H1 (cell line): ENCODE measurements at regions not wholly inside any gene's neighbourhood (a gene's known extent, or its start where the extent isn't known, plus 50 kb on each side); places are given as distances from the start of the nearest gene placed in this dataset.

Source experiments
- CTCF ChIA-PET: fragments of 300-600 bp; sonication (Branson Sonifier 250); formaldehyde crosslinking; loops from one replicate; lab custom pipeline; 2021; ENCODE audit not compliant: partially characterized antibody; lab: Charles Lee
- POLR2A ChIA-PET: fragments of 300-600 bp; sonication (Branson Sonifier 250); formaldehyde crosslinking; loops from one replicate; lab custom pipeline; 2021; ENCODE audit warnings: inconsistent platforms; ENCODE audit not compliant: partially characterized antibody; lab: Charles Lee
- DNase-seq, 2 experiments: peaks; one replicate each; pipeline versions ENCODE4 v3.0.0 to v3.0.0-alpha.2; 2010 to 2022; ENCODE audit warnings: low spot score in 2 of 2, low read depth in 1 of 2, mixed read lengths in 1 of 2
- FAIRE-seq: peaks from 2 replicates; lab custom pipeline; 2011; peaks lifted over from hg19 to GRCh38; lab: Jason Lieb, UNC
- H2AFZ ChIP-seq: 2 replicates; pipeline ENCODE4 v1.8.1; 2012; ENCODE audit warnings: low read length, inconsistent platforms
- H2AK5ac ChIP-seq: 2 replicates; pipeline ENCODE4 v1.6.1; 2013; ENCODE audit warnings: low read depth, low read length
- H2BK120ac ChIP-seq: replicated peaks from 2 replicates; pipeline ENCODE3; 2013; ENCODE audit warnings: low read depth, low read length, inconsistent platforms
- H2BK12ac ChIP-seq: 2 replicates; pipeline ENCODE4 v1.6.1; 2013; ENCODE audit warnings: low read depth, low read length
- H2BK15ac ChIP-seq: 2 replicates; pipeline ENCODE4 v1.6.1; 2013; ENCODE audit warnings: low read length
- H2BK20ac ChIP-seq: 2 replicates; pipeline ENCODE4 v1.6.1; 2013; ENCODE audit warnings: low read length
- H2BK5ac ChIP-seq: 2 replicates; pipeline ENCODE4 v1.6.1; 2013; ENCODE audit warnings: low read depth, low read length
- H3K14ac ChIP-seq: 2 replicates; pipeline ENCODE4 v1.6.1; 2013; ENCODE audit warnings: inconsistent platforms; ENCODE audit not compliant: insufficient read length
- H3K18ac ChIP-seq: 2 replicates; pipeline ENCODE4 v1.6.1; 2013; ENCODE audit warnings: low read length; ENCODE audit errors: extremely low read depth
- H3K23ac ChIP-seq: 2 replicates; pipeline ENCODE4 v1.6.1; 2013; ENCODE audit warnings: inconsistent platforms; ENCODE audit not compliant: insufficient read length
- H3K23me2 ChIP-seq: 2 replicates; pipeline ENCODE4 v1.6.1; 2013; ENCODE audit warnings: low read depth, low read length
- H3K27ac ChIP-seq: 2 replicates; pipeline ENCODE4 v1.6.1; 2011; ENCODE audit warnings: low read depth, low read length, inconsistent platforms
- H3K27me3 ChIP-seq, 4 experiments: replicated peaks in 1 of 4; 1 replicate in 1 of 4; 2 replicates in 3 of 4; pipeline versions ENCODE4 v1.6.1 to v1.8.1; 2011 to 2013; ENCODE audit warnings: low read length in 3 of 4, mild to moderate bottlenecking in 3 of 4, inconsistent platforms in 2 of 4, mixed read lengths in 2 of 4, moderate library complexity in 1 of 4; ENCODE audit not compliant: control insufficient read depth in 3 of 4, insufficient read depth in 3 of 4; ENCODE audit errors: extremely low read depth in 1 of 4
- H3K36me3 ChIP-seq, 4 experiments: 2 replicates each; pipeline versions ENCODE4 v1.6.1 to v1.8.1; 2011 to 2013; ENCODE audit warnings: mild to moderate bottlenecking in 4 of 4, low read length in 3 of 4, moderate library complexity in 2 of 4, control low read depth in 1 of 4, inconsistent platforms in 1 of 4; ENCODE audit not compliant: insufficient read depth in 4 of 4, control insufficient read depth in 2 of 4
- H3K4ac ChIP-seq: replicated peaks from 2 replicates; pipeline ENCODE3; 2013; ENCODE audit warnings: low read length, low read depth, mixed read lengths, inconsistent platforms; ENCODE audit not compliant: insufficient read length
- H3K4me1 ChIP-seq, 4 experiments: replicated peaks in 1 of 4; 1 replicate in 1 of 4; 2 replicates in 3 of 4; pipeline versions ENCODE4 v1.6.1 to v1.8.1; 2011 to 2013; ENCODE audit warnings: low read length in 3 of 4, inconsistent platforms in 2 of 4, mixed read lengths in 1 of 4; ENCODE audit not compliant: insufficient read depth in 4 of 4, control insufficient read depth in 3 of 4
- H3K4me2 ChIP-seq, 2 experiments: 2 replicates each; pipeline versions ENCODE4 v1.6.1 to v1.8.1; 2011 to 2013; ENCODE audit warnings: low read depth in 2 of 2, low read length in 2 of 2, control low read depth in 1 of 2, inconsistent platforms in 1 of 2, mild to moderate bottlenecking in 1 of 2; ENCODE audit not compliant: insufficient read depth in 1 of 2
- H3K4me3 ChIP-seq, 4 experiments: fragments of 200-600, 300-600 bp in 1 of 4; sonication (generic), shearing (Covaris generic), sonication (Bioruptor Twin) in 1 of 4; 2 replicates each; pipeline versions ENCODE4 v1.5.1 to v1.8.1; 2011 to 2016; ENCODE audit warnings: low read length in 4 of 4, low read depth in 3 of 4, control low read depth in 2 of 4, inconsistent platforms in 2 of 4, mild to moderate bottlenecking in 2 of 4, mixed read lengths in 1 of 4, moderate library complexity in 1 of 4; ENCODE audit not compliant: insufficient read depth in 2 of 4; ENCODE audit errors: extremely low read depth in 1 of 4
- H3K56ac ChIP-seq: replicated peaks from 2 replicates; pipeline ENCODE3; 2013; ENCODE audit warnings: low read depth, mild to moderate bottlenecking, mixed read lengths, low read length, inconsistent platforms; ENCODE audit not compliant: insufficient read length
- H3K79me1 ChIP-seq: 2 replicates; pipeline ENCODE4 v1.6.1; 2013; ENCODE audit warnings: low read depth, low read length, control low read depth
- H3K79me2 ChIP-seq, 2 experiments: 2 replicates each; pipeline versions ENCODE4 v1.6.1 to v1.8.1; 2012 to 2013; ENCODE audit warnings: low read length in 2 of 2, mild to moderate bottlenecking in 2 of 2, inconsistent platforms in 1 of 2; ENCODE audit not compliant: insufficient read depth in 2 of 2, control insufficient read depth in 1 of 2
- H3K9ac ChIP-seq, 4 experiments: replicated peaks in 1 of 4; 1 replicate in 1 of 4; 2 replicates in 3 of 4; pipeline versions ENCODE4 v1.6.1 to v1.8.1; 2011 to 2013; ENCODE audit warnings: low read depth in 3 of 4, low read length in 3 of 4, control low read depth in 2 of 4, mild to moderate bottlenecking in 2 of 4, moderate library complexity in 2 of 4, inconsistent platforms in 1 of 4; ENCODE audit errors: extremely low read depth in 1 of 4
- H3K9me3 ChIP-seq, 2 experiments: 2 replicates each; pipeline versions ENCODE4 v1.6.1 to v1.8.1; 2012 to 2013; ENCODE audit warnings: mild to moderate bottlenecking in 2 of 2, moderate library complexity in 2 of 2, control low read depth in 1 of 2, inconsistent platforms in 1 of 2, low read depth in 1 of 2, low read length in 1 of 2, mixed read lengths in 1 of 2; ENCODE audit not compliant: insufficient read depth in 2 of 2
- H4K20me1 ChIP-seq, 2 experiments: replicated peaks in 1 of 2; 2 replicates each; pipeline versions ENCODE3 to v1.8.1; 2011 to 2013; ENCODE audit warnings: inconsistent platforms in 2 of 2, low read length in 2 of 2, mild to moderate bottlenecking in 1 of 2; ENCODE audit not compliant: insufficient read depth in 2 of 2, control insufficient read depth in 1 of 2
- H4K5ac ChIP-seq: 2 replicates; pipeline ENCODE4 v1.6.1; 2013; ENCODE audit warnings: low read length, low read depth, mixed read lengths, inconsistent platforms; ENCODE audit not compliant: insufficient read length
- H4K8ac ChIP-seq: 2 replicates; pipeline ENCODE4 v1.8.0; 2013; ENCODE audit warnings: mild to moderate bottlenecking, moderate library complexity, low read length, inconsistent platforms; ENCODE audit not compliant: insufficient read depth; ENCODE audit errors: extremely low read depth
- H4K91ac ChIP-seq: replicated peaks from 2 replicates; pipeline ENCODE3; 2013; ENCODE audit warnings: low read length, mixed read lengths, inconsistent platforms; ENCODE audit not compliant: insufficient read length
- BRCA1 ChIP-seq: IDR thresholded peaks from 2 replicates; pipeline ENCODE4 v1.6.1; 2012; ENCODE audit warnings: low read depth, low read length, improper control_type of control experiment
- CHD1 ChIP-seq: IDR thresholded peaks from 2 replicates; pipeline ENCODE4 v1.6.1; 2012; ENCODE audit warnings: low read depth, low read length, improper control_type of control experiment
- POLR2A ChIP-seq, 2 experiments: IDR thresholded peaks; 1 replicate in 1 of 2; 2 replicates in 1 of 2; pipeline ENCODE4 v1.6.1; 2011; ENCODE audit warnings: low read depth in 2 of 2, low read length in 2 of 2, mild to moderate bottlenecking in 2 of 2; ENCODE audit errors: control extremely low read depth in 1 of 2

DNA sequence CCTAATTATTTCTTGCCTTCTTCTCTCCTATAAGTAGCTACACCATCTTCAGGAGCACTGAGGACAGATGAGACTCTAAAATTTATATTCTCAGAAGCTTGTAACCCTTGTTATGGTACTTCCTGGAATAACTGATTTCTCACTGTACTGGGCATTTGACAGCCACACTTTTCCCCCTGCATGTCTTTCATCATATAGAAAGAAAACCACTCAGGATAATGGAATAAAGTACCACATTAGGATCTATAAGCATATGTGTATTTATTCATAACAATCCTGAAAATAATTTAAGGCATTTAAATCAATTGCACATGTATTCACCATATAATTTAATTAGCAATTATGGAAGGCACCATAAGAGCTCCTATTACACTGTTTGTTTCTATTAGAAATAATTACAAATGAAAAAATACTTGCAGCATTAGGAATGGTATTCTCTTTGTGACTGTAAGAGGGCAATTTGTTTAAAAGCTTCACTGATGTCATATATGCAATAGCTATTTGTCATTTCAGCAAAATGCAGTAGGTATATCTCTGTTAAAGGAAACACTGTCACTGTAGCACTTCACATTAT is 216.9 kb upstream of the FSHR start:
- CTCF ChIA-PET: interaction anchor here (0.8 kb wide), 1 partner anchor 21 kb away, joined by 3 read pairs; no protein-coding TSS in a partner anchor
- H3K9ac ChIP-seq: no peak overlapping the region
- no peak overlapping the region for H3K27ac ChIP-seq

More for the DNA sequence above, 216.9 kb upstream of the FSHR start:
- H2BK20ac ChIP-seq: no peak overlapping the region
- no peak overlapping the region for H3K56ac ChIP-seq
- no peak overlapping the region for H2BK12ac ChIP-seq
- no peak overlapping the region for H2BK5ac ChIP-seq
- H2BK15ac ChIP-seq: no peak overlapping the region
- H3K36me3 ChIP-seq: no peaks in the 10 kb centered on the region
- no peak overlapping the region for H3K4ac ChIP-seq
- H3K27me3 ChIP-seq: peaks cover 0 to 1% (median 0%) of the 10 kb centered on the region in 4 experiments; a peak in 1 of 7 replicates
- FAIRE-seq (no peak), DNase-seq (no peak)
- H4K5ac ChIP-seq: no peak overlapping the region
- H4K91ac ChIP-seq: no peak overlapping the region
- no peak overlapping the region for H3K23ac ChIP-seq
- H3K9me3 ChIP-seq: no peaks in the 10 kb centered on the region; a peak in 1 of 4 replicates
- no peak overlapping the region for H2BK120ac ChIP-seq
- H3K4me2 ChIP-seq: no peak overlapping the region
- no peak overlapping the region for H2AFZ ChIP-seq
- no peaks in the 10 kb centered on the region; a peak in 1 of 7 replicates for H3K4me1 ChIP-seq
- TF ChIP-seq POLR2A (IDR thresholded peaks at IDR 0.05; ENCODE audit: control extremely low read depth in 1 of 2, low read depth in 2 of 2, low read length in 2 of 2): no peak
- TF ChIP-seq CHD1: no peak
- TF ChIP-seq BRCA1: no peak
- H3K23me2 ChIP-seq: no peaks in the 10 kb centered on the region
- H3K4me3 ChIP-seq: no peak overlapping the region
- POLR2A ChIA-PET: no interaction called here
- H4K8ac ChIP-seq: no peak overlapping the region
- no peak overlapping the region for H2AK5ac ChIP-seq
- H3K79me2 ChIP-seq: no peaks in the 10 kb centered on the region
- no peaks in the 10 kb centered on the region for H3K79me1 ChIP-seq
- H3K18ac ChIP-seq: no peak overlapping the region
- H4K20me1 ChIP-seq: no peaks in the 10 kb centered on the region
- H3K14ac ChIP-seq: no peak overlapping the region
